Ovary (tissue), 7 donors: ENCODE measurements at regions not wholly inside any gene's neighbourhood (a gene's known extent, or its start where the extent isn't known, plus 50 kb on each side); places are given as distances from the start of the nearest gene placed in this dataset.

ENCODE experiments used
- DNase-seq, 5 donors: peaks; one replicate each; pipeline ENCODE4 v3.0.0-alpha.2; 2019 to 2020
- H3K27ac ChIP-seq, 2 donors: fragments of 200-600 bp; one replicate each; pipeline versions ENCODE4 v1.5.1 to v1.8.0; 2019 to 2022
- H3K27me3 ChIP-seq: fragments of 200-600 bp; one replicate; pipeline ENCODE4 v1.8.0; 2022
- H3K36me3 ChIP-seq: fragments of 200-600 bp; sonication (generic); one replicate; pipeline ENCODE4 v1.5.1; 2019
- H3K4me1 ChIP-seq: one replicate; pipeline ENCODE4 v1.8.1; 2013; ENCODE audit warnings: mild to moderate bottlenecking, moderate library complexity; ENCODE audit not compliant: insufficient read depth
- H3K4me3 ChIP-seq: fragments of 200-600 bp; sonication (generic); one replicate; pipeline ENCODE4 v1.5.1; 2017
- H3K9me3 ChIP-seq, 2 donors: fragments of 200-600 bp in 1 of 2; sonication (generic) in 1 of 2; one replicate each; pipeline versions ENCODE4 v1.5.1 to v1.8.1; 2013 to 2019; ENCODE audit warnings: mild to moderate bottlenecking in 1 of 2, moderate library complexity in 1 of 2
- EP300 ChIP-seq: sonication (generic); formaldehyde crosslinking; IDR thresholded peaks from one replicate; pipeline ENCODE4 v1.6.1; 2017; ENCODE audit warnings: antibody characterized with exemption
- POLR2A ChIP-seq: fragments of 450-650 bp; IDR thresholded peaks from one replicate; pipeline ENCODE4 v1.6.1; 2017; ENCODE audit warnings: antibody characterized with exemption, mild to moderate bottlenecking, moderate library complexity
- whole genome bisulfite sequencing, 3 donors: extraction: QIAGEN DNeasy Blood & Tissue Kit in 1 of 3; methylation state at CpG; one replicate each; pipeline versions ENCODE4 v1.1.5 to v1.1.7; 2013 to 2017; 5-methylcytosine and 5-hydroxymethylcytosine counted together
- intact Hi-C, 4 donors: fragments of 100-400 bp; cut with DNase I; formaldehyde crosslinking; loops; one replicate each; pipeline versions ENCODE4 v1.11.0 to v1.15.1; 2022 to 2023
- TF ChIP-seq, protein P1 (sequence below), 3 donors: fragments of 450-650 bp in 2 of 3; fragments of 200-600 bp in 1 of 3; IDR thresholded peaks; one replicate each; pipeline versions ENCODE4 v1.5.1 to v1.8.0; 2016 to 2022; ENCODE audit warnings: antibody characterized with exemption in 3 of 3, mild to moderate bottlenecking in 1 of 3
- donor health status: DM: no; HTN: no; CAD: no; lungs with moderate emphysema.
- donor health status: DM: no; HTN: no; CAD: no.
- donor health status: Bipolar disorder and iron deficiency.
- donor health status: DM: no; HTN: no; CAD: no.
- donor health status: DM: yes; HTN: yes; CAD: no.

DNA sequence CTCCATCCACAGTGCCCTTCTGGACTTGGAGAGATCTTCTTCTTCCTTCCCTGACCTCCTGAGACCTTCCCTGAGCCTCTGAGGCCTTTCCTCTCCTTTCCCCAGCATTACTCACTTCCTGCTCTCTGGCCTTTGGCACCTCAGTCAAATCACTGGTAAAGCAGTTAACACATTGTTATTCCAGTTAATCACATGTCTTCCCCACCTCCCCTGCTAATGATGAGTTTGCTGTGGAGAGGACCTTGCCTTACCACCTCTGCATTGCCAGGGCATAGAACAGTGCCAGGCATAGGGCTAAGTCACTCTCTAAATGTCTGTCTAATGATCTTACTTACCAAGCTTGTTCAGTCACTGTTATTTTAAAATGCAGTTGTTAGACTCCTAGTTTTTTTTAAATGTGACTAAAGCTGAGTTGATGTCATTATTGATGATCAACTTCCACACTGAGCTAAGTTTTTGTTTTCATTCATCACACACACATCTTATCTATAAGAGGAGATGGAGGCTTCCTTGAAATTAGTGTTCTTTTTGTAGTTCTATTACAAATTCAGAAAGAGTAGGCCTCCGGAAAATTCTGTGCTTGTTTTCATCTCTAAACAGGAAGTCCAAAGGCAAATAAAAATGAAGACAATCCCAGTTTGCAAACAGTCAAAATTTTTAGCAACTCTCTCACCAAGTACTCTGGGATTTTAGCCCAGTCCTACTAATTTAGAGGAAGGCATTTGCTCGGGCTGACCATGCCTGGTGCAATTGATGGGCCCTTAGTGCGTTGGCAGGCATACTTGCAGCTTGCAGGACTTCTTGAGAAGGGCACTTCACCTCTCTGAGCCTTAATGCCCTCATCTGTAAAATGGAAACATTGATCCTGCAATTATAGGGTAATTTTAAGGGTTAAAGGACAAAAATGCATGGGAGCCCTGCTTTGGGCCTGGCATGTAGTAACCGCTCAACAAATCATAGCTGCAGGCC is 113.7 kb upstream of the SPRED2 start:
- H3K4me3 ChIP-seq: no peak overlapping the region
- DNase-seq: no peak
- WGBS, 3 donors: 53 to 58% (median 58%) methylated on average over 4 of the region's 4 CpGs
- H3K27ac ChIP-seq: no peak overlapping the region
- no peaks in the 10 kb centered on the region for H3K4me1 ChIP-seq
- TF ChIP-seq, protein P1, sequence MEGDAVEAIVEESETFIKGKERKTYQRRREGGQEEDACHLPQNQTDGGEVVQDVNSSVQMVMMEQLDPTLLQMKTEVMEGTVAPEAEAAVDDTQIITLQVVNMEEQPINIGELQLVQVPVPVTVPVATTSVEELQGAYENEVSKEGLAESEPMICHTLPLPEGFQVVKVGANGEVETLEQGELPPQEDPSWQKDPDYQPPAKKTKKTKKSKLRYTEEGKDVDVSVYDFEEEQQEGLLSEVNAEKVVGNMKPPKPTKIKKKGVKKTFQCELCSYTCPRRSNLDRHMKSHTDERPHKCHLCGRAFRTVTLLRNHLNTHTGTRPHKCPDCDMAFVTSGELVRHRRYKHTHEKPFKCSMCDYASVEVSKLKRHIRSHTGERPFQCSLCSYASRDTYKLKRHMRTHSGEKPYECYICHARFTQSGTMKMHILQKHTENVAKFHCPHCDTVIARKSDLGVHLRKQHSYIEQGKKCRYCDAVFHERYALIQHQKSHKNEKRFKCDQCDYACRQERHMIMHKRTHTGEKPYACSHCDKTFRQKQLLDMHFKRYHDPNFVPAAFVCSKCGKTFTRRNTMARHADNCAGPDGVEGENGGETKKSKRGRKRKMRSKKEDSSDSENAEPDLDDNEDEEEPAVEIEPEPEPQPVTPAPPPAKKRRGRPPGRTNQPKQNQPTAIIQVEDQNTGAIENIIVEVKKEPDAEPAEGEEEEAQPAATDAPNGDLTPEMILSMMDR (IDR thresholded peaks at IDR 0.05): no peak
- no peak for TF ChIP-seq POLR2A
- no peak for TF ChIP-seq EP300
- no peaks in the 10 kb centered on the region for H3K27me3 ChIP-seq
- H3K9me3 ChIP-seq: no peaks in the 10 kb centered on the region
- H3K36me3 ChIP-seq: no peaks in the 10 kb centered on the region
- intact Hi-C loops: loop anchor here in 2 of 4 donors (5.0 kb wide), 1 partner anchor 279 kb away; no protein-coding TSS in a partner anchor

DNA sequence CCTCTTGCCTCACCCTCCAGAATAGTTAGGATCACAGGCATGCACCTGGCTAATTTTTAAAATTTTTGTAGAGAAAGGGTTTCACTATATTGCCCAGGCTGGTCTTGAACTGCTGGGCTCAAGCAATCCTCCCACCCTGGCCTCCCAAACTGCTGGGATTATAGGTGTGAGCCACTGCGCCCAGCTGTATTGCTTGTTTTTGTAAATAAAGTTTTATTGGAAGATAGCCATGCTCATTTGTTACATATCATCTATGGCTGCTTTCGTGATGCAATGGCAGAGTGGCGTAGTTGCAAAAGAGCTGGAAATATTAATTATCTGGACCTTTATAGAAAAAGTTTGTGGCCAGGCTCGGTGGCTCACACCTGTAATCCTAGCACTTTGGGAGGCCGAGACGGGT is 109.4 kb upstream of the SPRED2 start:
- DNase-seq: no peak
- Histone ChIP-seq H3K4me3 (no peak overlapping the region), H3K27me3 (no peaks in the 10 kb centered on the region), H3K9me3 (no peaks in the 10 kb centered on the region), H3K4me1 (no peaks in the 10 kb centered on the region), H3K27ac (no peak overlapping the region), H3K36me3 (no peaks in the 10 kb centered on the region)
- WGBS, 3 donors: 92 to 96% (median 94%) methylated on average over 6 of the region's 6 CpGs
- intact Hi-C loops: no loop called here
- no peak for TF ChIP-seq POLR2A
- no peak for TF ChIP-seq EP300
- TF ChIP-seq, protein P1 (IDR thresholded peaks at IDR 0.05): no peak

DNA sequence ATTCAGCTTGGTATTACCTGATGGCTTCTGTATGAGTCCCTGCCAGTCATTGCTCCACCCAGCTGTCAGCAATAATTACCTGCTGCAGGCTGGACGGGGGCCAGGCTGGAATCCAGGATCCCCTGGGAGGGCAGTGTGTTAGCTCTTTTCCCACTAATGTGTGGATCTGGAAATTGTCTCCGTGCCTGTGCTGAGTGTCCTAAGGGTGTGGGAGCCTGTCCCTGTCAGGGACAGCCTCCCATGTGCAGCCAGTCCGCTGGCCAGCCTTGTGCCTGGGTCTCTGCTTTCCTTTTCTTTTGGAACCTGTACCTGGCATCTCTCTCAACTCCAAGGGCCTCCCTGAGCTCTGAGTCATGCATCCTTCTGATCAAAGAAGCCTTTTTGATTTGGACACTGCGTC is 107.2 kb upstream of the SPRED2 start:
- intact Hi-C loops: no loop called here
- Histone ChIP-seq H3K4me3 (no peak overlapping the region), H3K27me3 (no peaks in the 10 kb centered on the region), H3K36me3 (no peaks in the 10 kb centered on the region), H3K27ac (no peak overlapping the region), H3K4me1 (no peaks in the 10 kb centered on the region), H3K9me3 (no peaks in the 10 kb centered on the region)
- 81 to 89% (median 86%) methylated on average over 4 of the region's 4 CpGs for WGBS, 3 donors
- TF ChIP-seq POLR2A (no peak), EP300 (no peak)
- TF ChIP-seq, protein P1 (IDR thresholded peaks at IDR 0.05): no peak
- DNase-seq: no peak

DNA sequence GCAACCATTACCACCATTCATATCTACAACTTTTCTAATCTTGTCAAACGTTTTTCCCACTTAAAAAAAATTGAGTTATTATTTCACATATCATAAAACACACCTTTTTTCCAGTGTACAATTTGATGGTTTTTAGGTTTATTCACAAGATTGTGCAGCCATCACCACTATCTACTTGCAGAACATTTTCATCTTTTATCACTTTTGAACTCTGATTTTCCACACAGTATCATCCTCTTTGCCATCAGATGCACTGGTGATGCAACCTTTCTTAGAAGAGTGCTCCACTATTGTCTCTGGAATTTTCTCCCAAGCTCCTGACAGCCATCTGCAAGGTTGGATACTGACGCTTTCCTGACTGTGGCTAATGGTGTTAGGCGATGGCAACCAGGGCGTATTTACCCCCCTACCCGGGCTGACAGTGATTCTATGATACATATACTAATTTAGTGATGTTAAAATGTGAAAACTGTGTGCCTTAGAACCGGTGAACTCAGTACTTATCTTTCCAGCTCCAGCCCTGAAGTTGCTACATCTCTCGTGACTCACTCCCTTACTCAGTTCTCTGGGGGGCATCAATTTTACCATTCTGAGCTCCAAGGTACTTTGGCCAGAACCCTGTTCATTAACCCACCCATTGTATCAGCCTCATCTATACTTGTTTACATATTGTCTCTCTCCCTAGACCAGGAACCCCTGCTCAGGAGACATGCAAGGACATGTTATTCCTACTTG is 105.4 kb upstream of the SPRED2 start:
- H3K27ac ChIP-seq: no peak overlapping the region
- H3K9me3 ChIP-seq: no peaks in the 10 kb centered on the region
- intact Hi-C loops: no loop called here
- TF ChIP-seq POLR2A (no peak), EP300 (no peak)
- TF ChIP-seq, protein P1 (IDR thresholded peaks at IDR 0.05): no peak
- no peaks in the 10 kb centered on the region for H3K36me3 ChIP-seq
- no peak overlapping the region for H3K4me3 ChIP-seq
- WGBS, 3 donors: 83 to 87% (median 86%) methylated on average over 7 of the region's 7 CpGs
- H3K27me3 ChIP-seq: no peaks in the 10 kb centered on the region
- no peak for DNase-seq
- H3K4me1 ChIP-seq: no peaks in the 10 kb centered on the region
